GM23338 (cell line): ENCODE measurements at regions not wholly inside any gene's neighbourhood (a gene's known extent, or its start where the extent isn't known, plus 50 kb on each side); places are given as distances from the start of the nearest gene placed in this dataset.

Source experiments
- ATAC-seq: fragments of 200-7000 bp; cut with Tn5 transposase; 3 replicates; pipeline ENCODE4 v1.9.1; 2020
- DNase-seq: peaks from one replicate; pipeline ENCODE4 v3.0.0-alpha.2; 2015; ENCODE audit warnings: low spot score
- H2AFZ ChIP-seq: fragments of 200-600 bp; sonication (generic); 2 replicates; pipeline ENCODE4 v1.8.0; 2016; ENCODE audit warnings: antibody characterized with exemption, mild to moderate bottlenecking, moderate library complexity
- H3F3A ChIP-seq: fragments of 200-600 bp; sonication (generic); replicated peaks from 2 replicates; pipeline ENCODE4 v1.8.0; 2017; ENCODE audit warnings: antibody characterized with exemption, mixed run types, low read depth
- H3K27ac ChIP-seq: fragments of 200-600 bp; sonication (generic); 2 replicates; pipeline ENCODE4 v1.6.1; 2016; ENCODE audit warnings: low read depth
- H3K27me3 ChIP-seq: fragments of 200-600 bp; sonication (generic); 2 replicates; pipeline ENCODE4 v1.8.0; 2016; ENCODE audit warnings: mild to moderate bottlenecking, mixed run types, moderate library complexity; ENCODE audit not compliant: insufficient read depth
- H3K36me3 ChIP-seq: fragments of 200-600 bp; sonication (generic); 2 replicates; pipeline ENCODE4 v1.8.0; 2016; ENCODE audit warnings: mild to moderate bottlenecking; ENCODE audit not compliant: insufficient read depth
- H3K4me1 ChIP-seq: fragments of 200-600 bp; sonication (generic); 2 replicates; pipeline ENCODE4 v1.8.0; 2016; ENCODE audit warnings: mild to moderate bottlenecking, moderate library complexity; ENCODE audit not compliant: insufficient read depth
- H3K4me2 ChIP-seq: fragments of 200-600 bp; sonication (generic); 2 replicates; pipeline ENCODE4 v1.7.1; 2017; ENCODE audit warnings: mixed run types
- H3K4me3 ChIP-seq: fragments of 200-600 bp; sonication (generic); 2 replicates; pipeline ENCODE4 v1.6.1; 2016; ENCODE audit warnings: mixed run types
- H3K79me2 ChIP-seq: fragments of 200-600 bp; sonication (generic); replicated peaks from 2 replicates; pipeline ENCODE4 v1.8.0; 2017; ENCODE audit warnings: mild to moderate bottlenecking; ENCODE audit not compliant: insufficient read depth
- H3K9me2 ChIP-seq: fragments of 200-600 bp; sonication (generic); 2 replicates; pipeline ENCODE4 v1.8.0; 2017; ENCODE audit not compliant: insufficient read depth
- H4K20me1 ChIP-seq: fragments of 200-600 bp; sonication (generic); replicated peaks from 2 replicates; pipeline ENCODE4 v1.8.0; 2017; ENCODE audit warnings: mild to moderate bottlenecking; ENCODE audit not compliant: insufficient read depth
- H3K27ac Mint-ChIP-seq: 2 replicates; pipeline ENCODE4 v1.8.0; 2020; ENCODE audit warnings: inconsistent platforms, mild to moderate bottlenecking, moderate library complexity, mixed read lengths
- H3K27me3 Mint-ChIP-seq: 3 replicates; pipeline ENCODE4 v1.8.0; 2022; ENCODE audit warnings: low read depth, mild to moderate bottlenecking, moderate library complexity, mixed read lengths, inconsistent platforms; ENCODE audit not compliant: insufficient read depth, poor library complexity
- H3K36me3 Mint-ChIP-seq: 3 replicates; pipeline ENCODE4 v1.8.0; 2021; ENCODE audit warnings: low read depth, mild to moderate bottlenecking, inconsistent platforms, moderate library complexity, mixed read lengths
- H3K4me1 Mint-ChIP-seq: 3 replicates; pipeline ENCODE4 v1.8.0; 2020; ENCODE audit warnings: mild to moderate bottlenecking, inconsistent platforms, mixed read lengths
- H3K4me3 Mint-ChIP-seq: 3 replicates; pipeline ENCODE4 v1.8.0; 2021; ENCODE audit warnings: moderate library complexity, mild to moderate bottlenecking, inconsistent platforms, mixed read lengths
- H3K9me3 Mint-ChIP-seq: 3 replicates; pipeline ENCODE4 v1.8.0; 2020; ENCODE audit warnings: moderate library complexity, mild to moderate bottlenecking, inconsistent platforms, mixed read lengths
- EZH2 ChIP-seq: fragments of 200-600 bp; sonication (generic); IDR thresholded peaks from one replicate; pipeline ENCODE4 v1.8.0; 2017; ENCODE audit warnings: antibody characterized with exemption, mild to moderate bottlenecking, low read depth; ENCODE audit not compliant: unreplicated experiment
- JUNB ChIP-seq: IDR thresholded peaks from one replicate; pipeline ENCODE4 v1.6.1; 2016; ENCODE audit warnings: antibody characterized with exemption; ENCODE audit not compliant: unreplicated experiment
- NANOG ChIP-seq: IDR thresholded peaks from 2 replicates; pipeline ENCODE4 v1.6.1; 2016; ENCODE audit warnings: antibody characterized with exemption, borderline replicate concordance
- POLR2AphosphoS5 ChIP-seq: IDR thresholded peaks from 2 replicates; pipeline ENCODE4 v1.6.1; 2016; ENCODE audit warnings: antibody characterized with exemption, low read depth
- STAT1 ChIP-seq: IDR thresholded peaks from one replicate; pipeline ENCODE4 v1.6.1; 2016; ENCODE audit warnings: antibody characterized with exemption; ENCODE audit not compliant: unreplicated experiment
- ZNF114 ChIP-seq: fragments of 250-450 bp; sonication (Bioruptor Pico); IDR thresholded peaks from 2 replicates; pipeline ENCODE4 v1.5.0; 2020; ENCODE audit warnings: mild to moderate bottlenecking, moderate library complexity
- TF ChIP-seq, protein P1 (sequence below): fragments of 250-450 bp; sonication (Bioruptor Pico); IDR thresholded peaks from 2 replicates; pipeline ENCODE4 v1.5.0; 2020; ENCODE audit warnings: mild to moderate bottlenecking, moderate library complexity
- TF ChIP-seq, protein P2 (sequence below), 2 experiments: fragments of 200-600 bp in 1 of 2; sonication (generic) in 1 of 2; conservative IDR thresholded peaks; 2 replicates each; pipeline versions ENCODE4 v1.5.1 to v1.6.1; 2016 to 2017; ENCODE audit warnings: antibody characterized with exemption in 2 of 2, low read depth in 2 of 2, mild to moderate bottlenecking in 2 of 2, moderate library complexity in 1 of 2
- TF ChIP-seq, protein P3 (sequence below): IDR thresholded peaks from one replicate; pipeline ENCODE4 v1.6.1; 2018; ENCODE audit warnings: antibody characterized with exemption; ENCODE audit not compliant: unreplicated experiment
- TF ChIP-seq, protein P4 (sequence below): IDR thresholded peaks from 2 replicates; pipeline ENCODE4 v1.6.1; 2016; ENCODE audit warnings: antibody characterized with exemption

DNA sequence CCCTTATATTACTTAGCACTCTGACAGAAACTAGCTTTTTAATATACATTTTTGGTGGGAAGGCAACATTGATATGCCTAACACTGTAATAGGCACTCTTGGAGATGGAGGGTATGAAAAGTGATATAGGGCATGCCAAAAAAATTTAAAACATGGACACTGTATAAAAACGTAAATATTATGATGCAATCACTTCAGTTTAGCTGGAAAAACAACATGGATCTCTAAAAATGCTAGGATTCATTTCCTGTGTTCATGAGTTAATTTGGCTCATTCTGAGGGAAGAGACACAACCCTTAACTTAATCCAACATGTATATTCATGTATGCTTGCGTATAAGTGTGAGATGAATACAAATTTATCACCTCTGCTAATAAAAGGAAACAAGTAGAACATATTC is 157.3 kb upstream of the TFAP2D start (continued):
- TF ChIP-seq, protein P1, sequence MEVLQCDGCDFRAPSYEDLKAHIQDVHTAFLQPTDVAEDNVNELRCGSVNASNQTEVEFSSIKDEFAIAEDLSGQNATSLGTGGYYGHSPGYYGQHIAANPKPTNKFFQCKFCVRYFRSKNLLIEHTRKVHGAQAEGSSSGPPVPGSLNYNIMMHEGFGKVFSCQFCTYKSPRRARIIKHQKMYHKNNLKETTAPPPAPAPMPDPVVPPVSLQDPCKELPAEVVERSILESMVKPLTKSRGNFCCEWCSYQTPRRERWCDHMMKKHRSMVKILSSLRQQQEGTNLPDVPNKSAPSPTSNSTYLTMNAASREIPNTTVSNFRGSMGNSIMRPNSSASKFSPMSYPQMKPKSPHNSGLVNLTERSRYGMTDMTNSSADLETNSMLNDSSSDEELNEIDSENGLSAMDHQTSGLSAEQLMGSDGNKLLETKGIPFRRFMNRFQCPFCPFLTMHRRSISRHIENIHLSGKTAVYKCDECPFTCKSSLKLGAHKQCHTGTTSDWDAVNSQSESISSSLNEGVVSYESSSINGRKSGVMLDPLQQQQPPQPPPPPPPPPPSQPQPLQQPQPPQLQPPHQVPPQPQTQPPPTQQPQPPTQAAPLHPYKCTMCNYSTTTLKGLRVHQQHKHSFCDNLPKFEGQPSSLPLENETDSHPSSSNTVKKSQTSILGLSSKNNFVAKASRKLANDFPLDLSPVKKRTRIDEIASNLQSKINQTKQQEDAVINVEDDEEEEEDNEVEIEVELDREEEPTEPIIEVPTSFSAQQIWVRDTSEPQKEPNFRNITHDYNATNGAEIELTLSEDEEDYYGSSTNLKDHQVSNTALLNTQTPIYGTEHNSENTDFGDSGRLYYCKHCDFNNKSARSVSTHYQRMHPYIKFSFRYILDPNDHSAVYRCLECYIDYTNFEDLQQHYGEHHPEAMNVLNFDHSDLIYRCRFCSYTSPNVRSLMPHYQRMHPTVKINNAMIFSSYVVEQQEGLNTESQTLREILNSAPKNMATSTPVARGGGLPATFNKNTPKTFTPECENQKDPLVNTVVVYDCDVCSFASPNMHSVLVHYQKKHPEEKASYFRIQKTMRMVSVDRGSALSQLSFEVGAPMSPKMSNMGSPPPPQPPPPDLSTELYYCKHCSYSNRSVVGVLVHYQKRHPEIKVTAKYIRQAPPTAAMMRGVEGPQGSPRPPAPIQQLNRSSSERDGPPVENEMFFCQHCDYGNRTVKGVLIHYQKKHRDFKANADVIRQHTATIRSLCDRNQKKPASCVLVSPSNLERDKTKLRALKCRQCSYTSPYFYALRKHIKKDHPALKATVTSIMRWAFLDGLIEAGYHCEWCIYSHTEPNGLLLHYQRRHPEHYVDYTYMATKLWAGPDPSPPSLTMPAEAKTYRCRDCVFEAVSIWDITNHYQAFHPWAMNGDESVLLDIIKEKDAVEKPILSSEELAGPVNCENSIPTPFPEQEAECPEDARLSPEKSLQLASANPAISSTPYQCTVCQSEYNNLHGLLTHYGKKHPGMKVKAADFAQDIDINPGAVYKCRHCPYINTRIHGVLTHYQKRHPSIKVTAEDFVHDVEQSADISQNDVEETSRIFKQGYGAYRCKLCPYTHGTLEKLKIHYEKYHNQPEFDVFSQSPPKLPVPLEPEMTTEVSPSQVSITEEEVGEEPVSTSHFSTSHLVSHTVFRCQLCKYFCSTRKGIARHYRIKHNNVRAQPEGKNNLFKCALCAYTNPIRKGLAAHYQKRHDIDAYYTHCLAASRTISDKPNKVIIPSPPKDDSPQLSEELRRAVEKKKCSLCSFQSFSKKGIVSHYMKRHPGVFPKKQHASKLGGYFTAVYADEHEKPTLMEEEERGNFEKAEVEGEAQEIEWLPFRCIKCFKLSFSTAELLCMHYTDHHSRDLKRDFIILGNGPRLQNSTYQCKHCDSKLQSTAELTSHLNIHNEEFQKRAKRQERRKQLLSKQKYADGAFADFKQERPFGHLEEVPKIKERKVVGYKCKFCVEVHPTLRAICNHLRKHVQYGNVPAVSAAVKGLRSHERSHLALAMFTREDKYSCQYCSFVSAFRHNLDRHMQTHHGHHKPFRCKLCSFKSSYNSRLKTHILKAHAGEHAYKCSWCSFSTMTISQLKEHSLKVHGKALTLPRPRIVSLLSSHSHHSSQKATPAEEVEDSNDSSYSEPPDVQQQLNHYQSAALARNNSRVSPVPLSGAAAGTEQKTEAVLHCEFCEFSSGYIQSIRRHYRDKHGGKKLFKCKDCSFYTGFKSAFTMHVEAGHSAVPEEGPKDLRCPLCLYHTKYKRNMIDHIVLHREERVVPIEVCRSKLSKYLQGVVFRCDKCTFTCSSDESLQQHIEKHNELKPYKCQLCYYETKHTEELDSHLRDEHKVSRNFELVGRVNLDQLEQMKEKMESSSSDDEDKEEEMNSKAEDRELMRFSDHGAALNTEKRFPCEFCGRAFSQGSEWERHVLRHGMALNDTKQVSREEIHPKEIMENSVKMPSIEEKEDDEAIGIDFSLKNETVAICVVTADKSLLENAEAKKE, result no peak
- TF ChIP-seq, protein P2, sequence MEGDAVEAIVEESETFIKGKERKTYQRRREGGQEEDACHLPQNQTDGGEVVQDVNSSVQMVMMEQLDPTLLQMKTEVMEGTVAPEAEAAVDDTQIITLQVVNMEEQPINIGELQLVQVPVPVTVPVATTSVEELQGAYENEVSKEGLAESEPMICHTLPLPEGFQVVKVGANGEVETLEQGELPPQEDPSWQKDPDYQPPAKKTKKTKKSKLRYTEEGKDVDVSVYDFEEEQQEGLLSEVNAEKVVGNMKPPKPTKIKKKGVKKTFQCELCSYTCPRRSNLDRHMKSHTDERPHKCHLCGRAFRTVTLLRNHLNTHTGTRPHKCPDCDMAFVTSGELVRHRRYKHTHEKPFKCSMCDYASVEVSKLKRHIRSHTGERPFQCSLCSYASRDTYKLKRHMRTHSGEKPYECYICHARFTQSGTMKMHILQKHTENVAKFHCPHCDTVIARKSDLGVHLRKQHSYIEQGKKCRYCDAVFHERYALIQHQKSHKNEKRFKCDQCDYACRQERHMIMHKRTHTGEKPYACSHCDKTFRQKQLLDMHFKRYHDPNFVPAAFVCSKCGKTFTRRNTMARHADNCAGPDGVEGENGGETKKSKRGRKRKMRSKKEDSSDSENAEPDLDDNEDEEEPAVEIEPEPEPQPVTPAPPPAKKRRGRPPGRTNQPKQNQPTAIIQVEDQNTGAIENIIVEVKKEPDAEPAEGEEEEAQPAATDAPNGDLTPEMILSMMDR (conservative IDR thresholded peaks at IDR 0.05; ENCODE audit: low read depth in 2 of 2), result no peak

DNA sequence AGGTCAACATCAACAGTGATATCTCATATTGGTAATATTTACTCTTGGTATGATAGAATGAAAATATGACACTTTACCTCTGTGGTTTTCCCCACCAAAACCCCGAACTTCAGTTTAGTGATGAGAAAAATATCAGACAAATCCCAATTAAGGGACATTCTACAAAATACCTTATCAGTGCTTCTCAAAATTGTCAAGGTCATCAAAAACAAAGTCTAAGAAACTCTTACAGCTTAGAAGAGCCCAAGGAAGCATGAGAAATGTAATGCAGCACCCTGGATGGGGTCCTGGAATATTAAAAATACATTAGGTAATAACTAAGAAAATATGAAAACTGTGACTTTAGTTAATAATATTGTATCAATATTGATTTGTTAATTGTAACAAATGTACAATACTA is 148.3 kb upstream of the TFAP2D start:
- Mint-ChIP-seq H3K9me3 (no peaks in the 10 kb centered on the region), H3K4me3 (no peak overlapping the region), H3K4me1 (no peaks in the 10 kb centered on the region), H3K36me3 (no peaks in the 10 kb centered on the region), H3K27me3 (no peaks in the 10 kb centered on the region), H3K27ac (no peak overlapping the region)
- Histone ChIP-seq H3K4me3 (no peak overlapping the region), H2AFZ (peak overlapping the region; percentile 76; the same call in 1 of the 2 replicates), H3K9me2 (no peaks in the 10 kb centered on the region), H3F3A (no peaks in the 10 kb centered on the region), H3K27me3 (no peaks in the 10 kb centered on the region), H4K20me1 (no peaks in the 10 kb centered on the region), H3K79me2 (no peaks in the 10 kb centered on the region), H3K27ac (no peak overlapping the region), H3K4me1 (no peaks in the 10 kb centered on the region), H3K36me3 (no peaks in the 10 kb centered on the region), H3K4me2 (no peak overlapping the region)
- ATAC-seq, result no peak
- no peak for DNase-seq
- no peak for TF ChIP-seq POLR2AphosphoS5
- TF ChIP-seq, protein P2 (conservative IDR thresholded peaks at IDR 0.05; ENCODE audit: low read depth in 2 of 2), result no peak
- no peak for TF ChIP-seq JUNB
- no peak for TF ChIP-seq ZNF114 (CRISPR knock-in tag)
- TF ChIP-seq, protein P3, sequence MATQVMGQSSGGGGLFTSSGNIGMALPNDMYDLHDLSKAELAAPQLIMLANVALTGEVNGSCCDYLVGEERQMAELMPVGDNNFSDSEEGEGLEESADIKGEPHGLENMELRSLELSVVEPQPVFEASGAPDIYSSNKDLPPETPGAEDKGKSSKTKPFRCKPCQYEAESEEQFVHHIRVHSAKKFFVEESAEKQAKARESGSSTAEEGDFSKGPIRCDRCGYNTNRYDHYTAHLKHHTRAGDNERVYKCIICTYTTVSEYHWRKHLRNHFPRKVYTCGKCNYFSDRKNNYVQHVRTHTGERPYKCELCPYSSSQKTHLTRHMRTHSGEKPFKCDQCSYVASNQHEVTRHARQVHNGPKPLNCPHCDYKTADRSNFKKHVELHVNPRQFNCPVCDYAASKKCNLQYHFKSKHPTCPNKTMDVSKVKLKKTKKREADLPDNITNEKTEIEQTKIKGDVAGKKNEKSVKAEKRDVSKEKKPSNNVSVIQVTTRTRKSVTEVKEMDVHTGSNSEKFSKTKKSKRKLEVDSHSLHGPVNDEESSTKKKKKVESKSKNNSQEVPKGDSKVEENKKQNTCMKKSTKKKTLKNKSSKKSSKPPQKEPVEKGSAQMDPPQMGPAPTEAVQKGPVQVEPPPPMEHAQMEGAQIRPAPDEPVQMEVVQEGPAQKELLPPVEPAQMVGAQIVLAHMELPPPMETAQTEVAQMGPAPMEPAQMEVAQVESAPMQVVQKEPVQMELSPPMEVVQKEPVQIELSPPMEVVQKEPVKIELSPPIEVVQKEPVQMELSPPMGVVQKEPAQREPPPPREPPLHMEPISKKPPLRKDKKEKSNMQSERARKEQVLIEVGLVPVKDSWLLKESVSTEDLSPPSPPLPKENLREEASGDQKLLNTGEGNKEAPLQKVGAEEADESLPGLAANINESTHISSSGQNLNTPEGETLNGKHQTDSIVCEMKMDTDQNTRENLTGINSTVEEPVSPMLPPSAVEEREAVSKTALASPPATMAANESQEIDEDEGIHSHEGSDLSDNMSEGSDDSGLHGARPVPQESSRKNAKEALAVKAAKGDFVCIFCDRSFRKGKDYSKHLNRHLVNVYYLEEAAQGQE, result no peak
- TF ChIP-seq EZH2, result no peak
- no peak for TF ChIP-seq NANOG
- no peak for TF ChIP-seq STAT1
- TF ChIP-seq, protein P4, sequence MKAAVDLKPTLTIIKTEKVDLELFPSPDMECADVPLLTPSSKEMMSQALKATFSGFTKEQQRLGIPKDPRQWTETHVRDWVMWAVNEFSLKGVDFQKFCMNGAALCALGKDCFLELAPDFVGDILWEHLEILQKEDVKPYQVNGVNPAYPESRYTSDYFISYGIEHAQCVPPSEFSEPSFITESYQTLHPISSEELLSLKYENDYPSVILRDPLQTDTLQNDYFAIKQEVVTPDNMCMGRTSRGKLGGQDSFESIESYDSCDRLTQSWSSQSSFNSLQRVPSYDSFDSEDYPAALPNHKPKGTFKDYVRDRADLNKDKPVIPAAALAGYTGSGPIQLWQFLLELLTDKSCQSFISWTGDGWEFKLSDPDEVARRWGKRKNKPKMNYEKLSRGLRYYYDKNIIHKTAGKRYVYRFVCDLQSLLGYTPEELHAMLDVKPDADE, result no peak
